ENCODE measurements at regions not wholly inside any gene's neighbourhood (a gene's known extent, or its start where the extent isn't known, plus 50 kb on each side); places are given as distances from the start of the nearest gene placed in this dataset.

DNA sequence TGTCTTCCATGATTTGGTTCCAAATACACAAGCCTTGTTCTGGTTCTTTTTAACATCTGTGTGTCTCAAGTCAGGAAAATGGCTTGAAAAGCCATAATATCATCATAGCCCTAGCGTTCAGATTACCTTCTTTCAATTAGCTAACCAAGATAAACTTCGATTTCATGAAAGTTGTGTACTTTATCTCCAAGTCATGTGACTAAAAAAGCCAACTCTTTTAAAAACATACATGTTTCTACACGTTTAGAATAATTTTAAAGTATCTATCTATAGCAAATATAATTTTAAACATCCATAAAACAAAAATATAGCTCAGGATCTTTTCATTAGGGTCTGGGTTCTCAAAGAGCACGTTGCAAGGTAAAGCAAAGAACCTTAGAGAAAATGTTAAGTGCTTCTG is 261.1 kb downstream of the PRL start:
- TF ChIP-seq, protein P1, sequence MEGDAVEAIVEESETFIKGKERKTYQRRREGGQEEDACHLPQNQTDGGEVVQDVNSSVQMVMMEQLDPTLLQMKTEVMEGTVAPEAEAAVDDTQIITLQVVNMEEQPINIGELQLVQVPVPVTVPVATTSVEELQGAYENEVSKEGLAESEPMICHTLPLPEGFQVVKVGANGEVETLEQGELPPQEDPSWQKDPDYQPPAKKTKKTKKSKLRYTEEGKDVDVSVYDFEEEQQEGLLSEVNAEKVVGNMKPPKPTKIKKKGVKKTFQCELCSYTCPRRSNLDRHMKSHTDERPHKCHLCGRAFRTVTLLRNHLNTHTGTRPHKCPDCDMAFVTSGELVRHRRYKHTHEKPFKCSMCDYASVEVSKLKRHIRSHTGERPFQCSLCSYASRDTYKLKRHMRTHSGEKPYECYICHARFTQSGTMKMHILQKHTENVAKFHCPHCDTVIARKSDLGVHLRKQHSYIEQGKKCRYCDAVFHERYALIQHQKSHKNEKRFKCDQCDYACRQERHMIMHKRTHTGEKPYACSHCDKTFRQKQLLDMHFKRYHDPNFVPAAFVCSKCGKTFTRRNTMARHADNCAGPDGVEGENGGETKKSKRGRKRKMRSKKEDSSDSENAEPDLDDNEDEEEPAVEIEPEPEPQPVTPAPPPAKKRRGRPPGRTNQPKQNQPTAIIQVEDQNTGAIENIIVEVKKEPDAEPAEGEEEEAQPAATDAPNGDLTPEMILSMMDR (IDR thresholded peaks at IDR 0.05; ENCODE audit: insufficient read depth, low read depth, low read length) = no peak
- TF ChIP-seq EZH2 (IDR thresholded peaks at IDR 0.05; ENCODE audit: insufficient read depth, low read length) = no peak
